DND-41 (cell line): ENCODE measurements at regions not wholly inside any gene's neighbourhood (a gene's known extent, or its start where the extent isn't known, plus 50 kb on each side); places are given as distances from the start of the nearest gene placed in this dataset.
A peak's percentile ranks its signal among the peaks of the same experiment; 100 is the strongest.

Source experiments
- ATAC-seq: fragments of 200-7000 bp; cut with Tn5 transposase; 3 replicates; pipeline ENCODE4 v1.9.1; 2021; ENCODE audit warnings: low read depth; ENCODE audit not compliant: insufficient read depth
- DNase-seq: peaks from one replicate; pipeline ENCODE4 v3.0.0-alpha.2; 2020
- H2AFZ ChIP-seq: 2 replicates; pipeline ENCODE4 v1.6.0; 2012; ENCODE audit warnings: low read depth, low read length
- H3K27ac ChIP-seq: 2 replicates; pipeline ENCODE4 v1.5.1; 2012; ENCODE audit warnings: low read length, inconsistent platforms
- H3K27me3 ChIP-seq: fragments of 200-600 bp; sonication (generic); 2 replicates; pipeline ENCODE4 v1.6.0; 2012; ENCODE audit warnings: low read length, mild to moderate bottlenecking, inconsistent platforms; ENCODE audit not compliant: insufficient read depth, poor library complexity
- H3K36me3 ChIP-seq: 2 replicates; pipeline ENCODE4 v1.5.1; 2012; ENCODE audit warnings: low read length, inconsistent platforms; ENCODE audit not compliant: insufficient read depth
- H3K4me1 ChIP-seq: 2 replicates; pipeline ENCODE4 v1.5.1; 2012; ENCODE audit warnings: mild to moderate bottlenecking, low read length; ENCODE audit not compliant: insufficient read depth
- H3K4me2 ChIP-seq: 2 replicates; pipeline ENCODE4 v1.6.0; 2012; ENCODE audit warnings: mild to moderate bottlenecking, moderate library complexity, low read length, inconsistent platforms; ENCODE audit not compliant: insufficient read depth
- H3K4me3 ChIP-seq, 2 experiments: fragments of 200-600 bp in 1 of 2; shearing (Covaris generic) in 1 of 2; 2 replicates each; pipeline ENCODE4 v1.5.1; 2012 to 2016; ENCODE audit warnings: inconsistent platforms in 2 of 2, low read length in 2 of 2, mild to moderate bottlenecking in 2 of 2, low read depth in 1 of 2, moderate library complexity in 1 of 2
- H3K79me2 ChIP-seq: 2 replicates; pipeline ENCODE4 v1.6.0; 2012; ENCODE audit warnings: low read length, inconsistent platforms; ENCODE audit not compliant: insufficient read depth
- H3K9ac ChIP-seq: 2 replicates; pipeline ENCODE4 v1.6.0; 2012; ENCODE audit warnings: low read depth, mild to moderate bottlenecking, inconsistent platforms, low read length, moderate library complexity
- H3K9me3 ChIP-seq: 2 replicates; pipeline ENCODE4 v1.5.1; 2012; ENCODE audit warnings: low read length, moderate library complexity, mild to moderate bottlenecking, inconsistent platforms; ENCODE audit not compliant: insufficient read depth, severe bottlenecking
- H4K20me1 ChIP-seq: 2 replicates; pipeline ENCODE4 v1.6.0; 2012; ENCODE audit warnings: low read length; ENCODE audit not compliant: insufficient read depth
- EZH2 ChIP-seq: IDR thresholded peaks from 3 replicates; pipeline ENCODE4 v1.6.1; 2012; ENCODE audit warnings: borderline replicate concordance, low read depth, mild to moderate bottlenecking, moderate library complexity, low read length, inconsistent platforms; ENCODE audit not compliant: severe bottlenecking
- TF ChIP-seq, protein P1 (sequence below): IDR thresholded peaks from 2 replicates; pipeline ENCODE4 v1.5.1; 2012; ENCODE audit warnings: borderline replicate concordance, low read length, moderate library complexity, mild to moderate bottlenecking; ENCODE audit not compliant: poor library complexity, severe bottlenecking; ENCODE audit errors: extremely low read depth

DNA sequence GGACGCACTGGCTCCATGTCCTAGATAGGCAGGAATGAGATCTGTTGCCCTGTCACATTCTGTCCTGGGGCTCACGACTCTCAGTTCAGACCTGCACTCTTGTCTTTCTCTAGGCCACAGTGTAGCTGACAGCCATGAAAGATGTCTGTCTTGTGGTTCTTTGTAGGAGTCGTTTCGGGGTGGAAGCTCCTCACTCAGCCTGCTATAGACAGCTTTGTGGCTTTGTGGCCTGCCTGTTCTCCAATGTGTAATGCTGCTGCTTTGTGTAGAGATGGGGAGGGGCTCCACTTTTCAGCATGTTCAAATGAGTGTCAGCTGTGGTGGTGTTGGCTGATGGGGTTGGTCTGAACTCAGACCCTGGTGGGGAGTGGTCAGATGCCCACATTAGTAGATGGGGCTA, 410.7 kb downstream of the ACTR3B start:
- DNase-seq (no peak), ATAC-seq (peak; percentile 42; the same call in 2 of the 3 replicates)
- H3K4me1 ChIP-seq = no peaks in the 10 kb centered on the region
- no peaks in the 10 kb centered on the region for H3K9me3 ChIP-seq
- H3K27ac ChIP-seq = no peak overlapping the region
- no peaks in the 10 kb centered on the region for H3K79me2 ChIP-seq
- no peak overlapping the region for H3K4me3 ChIP-seq
- H3K9ac ChIP-seq = no peak overlapping the region
- no peak overlapping the region for H2AFZ ChIP-seq
- no peaks in the 10 kb centered on the region for H4K20me1 ChIP-seq
- TF ChIP-seq, protein P1, sequence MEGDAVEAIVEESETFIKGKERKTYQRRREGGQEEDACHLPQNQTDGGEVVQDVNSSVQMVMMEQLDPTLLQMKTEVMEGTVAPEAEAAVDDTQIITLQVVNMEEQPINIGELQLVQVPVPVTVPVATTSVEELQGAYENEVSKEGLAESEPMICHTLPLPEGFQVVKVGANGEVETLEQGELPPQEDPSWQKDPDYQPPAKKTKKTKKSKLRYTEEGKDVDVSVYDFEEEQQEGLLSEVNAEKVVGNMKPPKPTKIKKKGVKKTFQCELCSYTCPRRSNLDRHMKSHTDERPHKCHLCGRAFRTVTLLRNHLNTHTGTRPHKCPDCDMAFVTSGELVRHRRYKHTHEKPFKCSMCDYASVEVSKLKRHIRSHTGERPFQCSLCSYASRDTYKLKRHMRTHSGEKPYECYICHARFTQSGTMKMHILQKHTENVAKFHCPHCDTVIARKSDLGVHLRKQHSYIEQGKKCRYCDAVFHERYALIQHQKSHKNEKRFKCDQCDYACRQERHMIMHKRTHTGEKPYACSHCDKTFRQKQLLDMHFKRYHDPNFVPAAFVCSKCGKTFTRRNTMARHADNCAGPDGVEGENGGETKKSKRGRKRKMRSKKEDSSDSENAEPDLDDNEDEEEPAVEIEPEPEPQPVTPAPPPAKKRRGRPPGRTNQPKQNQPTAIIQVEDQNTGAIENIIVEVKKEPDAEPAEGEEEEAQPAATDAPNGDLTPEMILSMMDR = no peak
- no peak for TF ChIP-seq EZH2
- no peaks in the 10 kb centered on the region for H3K27me3 ChIP-seq
- no peaks in the 10 kb centered on the region for H3K36me3 ChIP-seq
- H3K4me2 ChIP-seq = no peak overlapping the region

DNA sequence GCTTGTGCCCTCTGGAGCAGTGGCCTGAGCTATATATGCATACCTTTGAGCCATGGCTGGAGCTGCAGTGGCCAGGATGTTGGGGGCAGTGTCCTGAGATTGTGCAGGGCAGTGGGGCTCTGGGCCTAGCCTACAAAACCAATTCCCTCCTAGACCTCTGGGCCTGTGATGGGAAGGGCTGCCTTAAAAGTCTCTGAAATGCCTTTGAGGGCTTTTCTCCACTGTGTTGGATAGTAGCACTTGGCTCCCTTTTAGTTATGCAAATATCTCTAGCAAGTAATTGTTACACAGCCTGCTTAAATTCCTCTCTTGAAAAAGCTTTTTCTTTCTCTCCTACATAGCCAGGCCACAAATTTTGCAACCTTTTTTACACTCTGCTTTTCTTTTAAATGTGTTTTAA, 426.4 kb downstream of the ACTR3B start:
- ATAC-seq = no peak
- H3K36me3 ChIP-seq = no peaks in the 10 kb centered on the region
- no peaks in the 10 kb centered on the region for H3K4me1 ChIP-seq
- no peak overlapping the region for H3K27ac ChIP-seq
- H3K4me3 ChIP-seq = no peak overlapping the region
- H3K27me3 ChIP-seq = no peaks in the 10 kb centered on the region
- H3K79me2 ChIP-seq = no peaks in the 10 kb centered on the region
- DNase-seq = no peak
- H3K4me2 ChIP-seq = no peak overlapping the region
- no peak overlapping the region for H2AFZ ChIP-seq
- TF ChIP-seq, protein P1 = no peak
- no peak for TF ChIP-seq EZH2
- no peaks in the 10 kb centered on the region for H4K20me1 ChIP-seq
- H3K9ac ChIP-seq = no peak overlapping the region
- no peaks in the 10 kb centered on the region for H3K9me3 ChIP-seq

DNA sequence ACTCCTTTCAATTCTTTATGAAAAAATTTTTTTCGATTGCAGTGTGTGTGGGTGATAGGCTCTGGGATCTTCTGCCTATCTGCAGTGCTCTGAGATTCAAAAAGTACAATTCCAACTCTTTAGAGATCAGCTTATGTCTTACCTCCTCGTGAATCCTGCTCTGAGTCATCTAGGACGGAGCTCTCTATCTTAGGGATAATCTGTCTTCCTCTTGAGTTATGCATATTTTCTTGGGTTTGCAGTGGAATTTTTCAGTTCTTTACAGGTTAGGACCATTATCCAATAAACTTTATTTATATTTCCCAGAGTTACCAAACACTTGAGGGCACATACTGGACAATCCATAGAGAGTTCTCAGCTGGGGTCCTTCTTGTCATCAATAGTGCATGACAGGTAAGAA, 428.6 kb downstream of the ACTR3B start:
- H3K36me3 ChIP-seq = no peaks in the 10 kb centered on the region

More for the DNA sequence above, 428.6 kb downstream of the ACTR3B start:
- no peak overlapping the region for H3K4me2 ChIP-seq
- ATAC-seq (no peak), DNase-seq (no peak)
- no peaks in the 10 kb centered on the region for H3K9me3 ChIP-seq
- no peaks in the 10 kb centered on the region for H4K20me1 ChIP-seq
- TF ChIP-seq EZH2 = no peak
- TF ChIP-seq, protein P1 = no peak
- no peaks in the 10 kb centered on the region for H3K79me2 ChIP-seq
- H3K9ac ChIP-seq = no peak overlapping the region
- no peak overlapping the region for H3K4me3 ChIP-seq
- H3K4me1 ChIP-seq = no peaks in the 10 kb centered on the region
- no peaks in the 10 kb centered on the region for H3K27me3 ChIP-seq
- H3K27ac ChIP-seq = no peak overlapping the region
- H2AFZ ChIP-seq = no peak overlapping the region
